ENCODE measurements at regions not wholly inside any gene's neighbourhood (a gene's known extent, or its start where the extent isn't known, plus 50 kb on each side); places are given as distances from the start of the nearest gene placed in this dataset.

DNA sequence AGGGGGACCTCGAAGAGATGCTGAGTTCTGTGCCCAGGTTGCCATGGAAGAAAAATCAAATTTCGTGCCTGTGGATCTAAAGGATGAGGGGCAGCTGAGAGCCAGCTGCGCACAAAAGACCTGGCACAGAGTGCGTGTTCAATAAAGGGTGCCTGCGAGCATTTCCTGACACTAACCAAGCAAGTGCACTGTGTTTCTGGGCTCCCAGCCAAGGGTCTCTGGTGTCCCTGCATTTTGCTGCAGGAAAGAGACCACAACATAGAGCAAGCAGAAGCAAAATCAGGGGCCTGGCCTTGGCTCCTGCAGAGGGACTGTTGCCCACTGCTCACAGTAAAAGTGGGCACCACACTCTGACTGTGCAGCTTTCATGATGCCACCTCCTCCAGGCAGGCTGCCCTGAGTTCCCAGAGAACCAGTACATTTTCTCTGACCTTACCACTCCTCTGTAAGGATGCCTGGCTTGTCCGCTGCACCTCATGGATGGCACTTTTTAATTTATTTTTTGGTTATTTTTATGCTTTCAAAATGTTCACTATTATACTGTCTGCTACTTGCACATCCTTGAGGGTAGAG lies 70.8 kb upstream of the GPR12 start:
- DNase-seq (ENCODE audit: low spot score): no peak
- TF ChIP-seq, protein P1, sequence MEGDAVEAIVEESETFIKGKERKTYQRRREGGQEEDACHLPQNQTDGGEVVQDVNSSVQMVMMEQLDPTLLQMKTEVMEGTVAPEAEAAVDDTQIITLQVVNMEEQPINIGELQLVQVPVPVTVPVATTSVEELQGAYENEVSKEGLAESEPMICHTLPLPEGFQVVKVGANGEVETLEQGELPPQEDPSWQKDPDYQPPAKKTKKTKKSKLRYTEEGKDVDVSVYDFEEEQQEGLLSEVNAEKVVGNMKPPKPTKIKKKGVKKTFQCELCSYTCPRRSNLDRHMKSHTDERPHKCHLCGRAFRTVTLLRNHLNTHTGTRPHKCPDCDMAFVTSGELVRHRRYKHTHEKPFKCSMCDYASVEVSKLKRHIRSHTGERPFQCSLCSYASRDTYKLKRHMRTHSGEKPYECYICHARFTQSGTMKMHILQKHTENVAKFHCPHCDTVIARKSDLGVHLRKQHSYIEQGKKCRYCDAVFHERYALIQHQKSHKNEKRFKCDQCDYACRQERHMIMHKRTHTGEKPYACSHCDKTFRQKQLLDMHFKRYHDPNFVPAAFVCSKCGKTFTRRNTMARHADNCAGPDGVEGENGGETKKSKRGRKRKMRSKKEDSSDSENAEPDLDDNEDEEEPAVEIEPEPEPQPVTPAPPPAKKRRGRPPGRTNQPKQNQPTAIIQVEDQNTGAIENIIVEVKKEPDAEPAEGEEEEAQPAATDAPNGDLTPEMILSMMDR (IDR thresholded peaks at IDR 0.05; ENCODE audit: extremely low read depth, missing control alignments): no peak

DNA sequence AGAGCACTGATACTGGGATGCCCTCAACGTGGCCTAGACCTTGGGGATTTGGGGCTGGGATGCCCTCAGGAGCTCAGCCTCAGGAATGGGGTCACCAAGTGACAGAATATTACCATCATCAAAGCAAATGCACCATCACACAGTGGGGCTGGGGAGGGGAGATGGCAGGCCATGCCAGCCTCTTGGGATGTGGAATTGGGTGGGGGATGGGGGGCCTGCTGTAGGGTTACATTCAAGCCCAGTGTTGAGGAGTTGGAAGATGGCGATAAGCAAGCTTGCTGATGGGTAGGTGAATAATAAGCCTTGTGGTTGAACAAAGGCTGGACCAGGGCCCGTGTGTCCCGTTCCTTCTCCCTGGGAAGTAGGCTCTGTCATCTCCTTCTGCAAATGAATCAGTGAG lies 69.1 kb upstream of the GPR12 start:
- TF ChIP-seq, protein P1 (IDR thresholded peaks at IDR 0.05; ENCODE audit: extremely low read depth, missing control alignments): no peak
- DNase-seq (ENCODE audit: low spot score): no peak

DNA sequence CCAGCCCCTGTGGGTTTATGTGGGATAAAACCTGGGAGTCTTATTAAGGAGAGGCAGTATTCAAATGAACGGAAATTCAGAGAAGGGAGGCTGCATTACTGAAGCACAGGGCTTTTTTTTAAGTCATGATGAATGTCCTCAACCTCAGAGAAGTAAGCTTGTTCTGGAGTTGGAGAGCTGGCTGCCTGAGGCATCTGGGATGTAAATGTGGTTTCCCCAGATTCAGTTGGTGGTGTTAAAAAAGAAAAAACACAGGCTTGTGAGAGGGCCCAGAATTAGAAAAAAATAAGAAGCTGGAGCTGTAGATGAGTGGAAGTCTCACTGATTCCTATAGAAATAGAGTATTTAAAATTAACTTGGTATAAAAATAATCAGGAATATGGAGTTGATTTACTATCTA lies 64.0 kb upstream of the GPR12 start:
- no peak for DNase-seq (ENCODE audit: low spot score)
- TF ChIP-seq, protein P1 (IDR thresholded peaks at IDR 0.05; ENCODE audit: extremely low read depth, missing control alignments): no peak

DNA sequence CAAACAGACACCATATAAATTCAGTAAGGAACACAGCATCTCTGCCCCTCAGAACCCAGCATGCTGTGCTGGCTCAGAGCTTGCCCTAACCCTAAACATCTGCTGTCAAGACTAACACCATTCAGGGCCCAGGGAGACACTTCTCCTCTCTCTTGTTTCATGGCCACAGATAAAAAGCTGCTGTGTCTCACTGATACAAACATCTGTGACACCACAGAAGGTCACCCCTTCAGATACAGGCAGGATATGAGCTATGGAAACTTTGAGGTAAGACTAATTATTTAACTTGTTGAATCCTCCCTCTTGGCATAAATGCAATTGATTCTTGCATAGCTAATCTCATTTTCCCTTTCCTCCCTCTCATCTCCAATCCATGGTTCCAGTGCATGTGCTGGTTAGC lies 61.6 kb upstream of the GPR12 start:
- TF ChIP-seq, protein P1 (IDR thresholded peaks at IDR 0.05; ENCODE audit: extremely low read depth, missing control alignments): no peak
- no peak for DNase-seq (ENCODE audit: low spot score)

DNA sequence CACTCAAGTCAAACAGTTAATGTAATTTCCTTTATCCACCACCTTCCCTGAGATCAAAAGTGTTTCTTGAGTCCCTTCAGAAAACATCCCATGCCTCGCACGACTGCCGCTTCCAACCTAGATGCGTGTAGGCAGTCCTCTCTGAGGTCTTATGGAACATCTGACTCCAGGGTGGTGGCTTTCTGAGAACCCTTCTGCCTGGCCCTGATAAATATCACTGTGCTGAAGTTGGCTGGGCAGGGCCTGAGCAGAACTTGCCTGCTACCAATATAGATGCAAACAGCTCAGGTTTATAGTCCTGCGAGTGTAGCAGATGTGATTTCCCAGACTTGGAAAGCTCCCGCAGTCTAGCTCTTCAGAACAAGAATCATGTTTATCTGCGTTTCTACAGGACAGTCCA lies 61.1 kb upstream of the GPR12 start:
- no peak for DNase-seq (ENCODE audit: low spot score)
- TF ChIP-seq, protein P1 (IDR thresholded peaks at IDR 0.05; ENCODE audit: extremely low read depth, missing control alignments): no peak

DNA sequence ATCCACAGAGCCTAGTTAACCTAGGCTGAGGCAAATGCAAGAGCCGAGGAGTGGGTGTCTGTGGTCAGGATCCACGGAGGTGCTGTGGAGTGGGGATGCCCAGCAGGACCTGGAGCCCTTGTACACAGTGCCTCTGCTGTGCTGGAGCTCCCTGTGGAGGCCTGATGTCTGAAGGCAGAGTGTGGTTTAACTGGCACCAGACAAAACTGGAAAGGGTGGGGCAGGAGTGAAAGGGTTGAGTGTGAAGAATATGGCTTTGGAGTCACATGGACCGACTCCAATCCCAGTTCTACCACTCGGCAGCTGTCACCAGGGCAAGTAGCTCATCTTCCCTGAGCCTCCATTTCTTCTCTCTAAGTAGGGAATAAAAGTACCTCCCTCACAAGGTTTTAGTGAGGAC lies 60.3 kb upstream of the GPR12 start:
- DNase-seq (ENCODE audit: low spot score): no peak
- TF ChIP-seq, protein P1 (IDR thresholded peaks at IDR 0.05; ENCODE audit: extremely low read depth, missing control alignments): no peak

DNA sequence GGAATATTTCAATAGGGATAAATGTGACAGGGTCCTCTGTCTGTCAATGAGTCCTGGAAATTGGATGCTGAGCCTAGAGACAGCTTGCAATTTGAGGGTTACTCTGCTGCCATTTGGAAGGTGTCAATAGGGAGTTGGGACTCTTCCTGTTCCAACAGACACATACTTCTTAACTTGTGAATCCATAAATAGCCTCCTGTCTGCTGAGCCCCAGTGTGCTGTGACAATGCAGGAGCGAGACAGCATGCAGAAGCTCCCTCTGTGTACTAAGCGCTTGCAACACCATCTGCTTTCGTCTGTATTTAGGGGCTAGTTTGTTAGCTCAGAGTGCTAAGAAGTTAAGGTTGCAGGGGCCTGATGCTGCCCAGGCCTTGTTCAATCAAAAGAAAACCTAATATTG lies 58.5 kb upstream of the GPR12 start:
- TF ChIP-seq, protein P1 (IDR thresholded peaks at IDR 0.05; ENCODE audit: extremely low read depth, missing control alignments): no peak
- no peak for DNase-seq (ENCODE audit: low spot score)

All from GM20000 (cell line).